ENCODE measurements at regions not wholly inside any gene's neighbourhood (a gene's known extent, or its start where the extent isn't known, plus 50 kb on each side); places are given as distances from the start of the nearest gene placed in this dataset.

DNA sequence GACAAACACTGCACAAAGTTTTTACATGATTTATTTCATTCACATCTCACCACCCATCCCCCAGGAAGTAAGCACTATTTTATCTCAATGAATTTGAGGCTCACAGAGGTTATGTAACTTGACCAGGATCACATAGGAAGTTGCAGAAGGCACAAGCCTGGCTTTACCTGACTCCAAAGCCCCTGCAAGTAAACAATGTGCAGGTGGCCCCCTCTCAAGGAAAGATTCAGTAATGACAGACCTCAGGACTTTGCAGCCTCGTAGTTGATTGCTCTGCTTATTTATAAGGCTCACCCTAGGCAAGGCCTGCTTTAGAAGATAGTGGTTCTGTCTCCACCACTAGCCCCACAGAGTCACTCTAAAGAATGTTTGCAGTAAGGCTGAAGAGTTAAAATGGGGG, 79.8 kb upstream of the MDFIC2 start:
- no peak for TF ChIP-seq POLR2A (IDR thresholded peaks at IDR 0.05)
- TF ChIP-seq, protein P1, sequence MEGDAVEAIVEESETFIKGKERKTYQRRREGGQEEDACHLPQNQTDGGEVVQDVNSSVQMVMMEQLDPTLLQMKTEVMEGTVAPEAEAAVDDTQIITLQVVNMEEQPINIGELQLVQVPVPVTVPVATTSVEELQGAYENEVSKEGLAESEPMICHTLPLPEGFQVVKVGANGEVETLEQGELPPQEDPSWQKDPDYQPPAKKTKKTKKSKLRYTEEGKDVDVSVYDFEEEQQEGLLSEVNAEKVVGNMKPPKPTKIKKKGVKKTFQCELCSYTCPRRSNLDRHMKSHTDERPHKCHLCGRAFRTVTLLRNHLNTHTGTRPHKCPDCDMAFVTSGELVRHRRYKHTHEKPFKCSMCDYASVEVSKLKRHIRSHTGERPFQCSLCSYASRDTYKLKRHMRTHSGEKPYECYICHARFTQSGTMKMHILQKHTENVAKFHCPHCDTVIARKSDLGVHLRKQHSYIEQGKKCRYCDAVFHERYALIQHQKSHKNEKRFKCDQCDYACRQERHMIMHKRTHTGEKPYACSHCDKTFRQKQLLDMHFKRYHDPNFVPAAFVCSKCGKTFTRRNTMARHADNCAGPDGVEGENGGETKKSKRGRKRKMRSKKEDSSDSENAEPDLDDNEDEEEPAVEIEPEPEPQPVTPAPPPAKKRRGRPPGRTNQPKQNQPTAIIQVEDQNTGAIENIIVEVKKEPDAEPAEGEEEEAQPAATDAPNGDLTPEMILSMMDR (IDR thresholded peaks at IDR 0.05), result no peak
